SK-N-SH (cell line): ENCODE measurements at regions not wholly inside any gene's neighbourhood (a gene's known extent, or its start where the extent isn't known, plus 50 kb on each side); places are given as distances from the start of the nearest gene placed in this dataset.

Experiments used
- FOXJ3 ChIP-seq: sonication (generic); formaldehyde crosslinking; IDR thresholded peaks from 2 replicates; pipeline ENCODE4 v1.5.1; 2020; ENCODE audit warnings: mild to moderate bottlenecking, missing genetic modification reagents
- GABPA ChIP-seq: IDR thresholded peaks from 2 replicates; pipeline ENCODE4 v1.4.0; 2012; ENCODE audit warnings: low read depth, mild to moderate bottlenecking
- MEF2A ChIP-seq: IDR thresholded peaks from 2 replicates; pipeline ENCODE4 v1.4.0; 2012; ENCODE audit warnings: low read depth, borderline replicate concordance
- NRF1 ChIP-seq: IDR thresholded peaks from 2 replicates; pipeline ENCODE4 v1.6.1; 2012; ENCODE audit warnings: low read depth, mild to moderate bottlenecking, low read length
- POLR2AphosphoS5 ChIP-seq: IDR thresholded peaks from 2 replicates; pipeline ENCODE4 v1.6.1; 2012; ENCODE audit warnings: low read depth, low read length
- TCF12 ChIP-seq: IDR thresholded peaks from 2 replicates; pipeline ENCODE4 v1.4.0; 2012
- TF ChIP-seq, protein P1 (sequence below): fragments of 200-600 bp; sonication (generic); IDR thresholded peaks from 2 replicates; pipeline ENCODE4 v1.6.1; 2017; ENCODE audit warnings: antibody characterized with exemption, mild to moderate bottlenecking, moderate library complexity

DNA sequence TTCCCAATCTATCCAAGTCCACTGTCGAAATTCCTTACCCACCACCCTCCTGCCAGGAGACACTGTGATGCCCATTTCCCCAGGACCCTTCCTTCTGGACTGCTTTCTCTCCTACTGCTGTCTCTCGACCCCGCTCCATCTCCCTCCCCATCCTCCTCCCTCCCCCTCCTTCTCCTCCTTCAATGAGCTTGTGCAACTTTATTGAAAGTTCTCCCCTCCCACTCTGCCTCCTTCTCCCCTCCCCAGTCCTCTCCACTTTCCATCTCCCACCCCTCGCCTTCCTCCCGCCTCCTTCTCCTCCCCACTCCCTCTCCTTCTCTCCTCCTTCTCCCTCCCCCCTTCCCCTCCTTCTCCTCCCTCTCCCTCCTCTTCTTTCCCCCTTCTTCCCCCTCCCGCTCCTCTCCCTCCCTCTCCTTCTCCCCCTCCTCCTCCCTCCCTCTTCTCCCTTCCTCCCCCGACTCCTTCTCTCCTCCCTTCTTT, 116.6 kb upstream of the FAT1 start:
- TF ChIP-seq NRF1, result no peak
- TF ChIP-seq POLR2AphosphoS5, result no peak
- TF ChIP-seq, protein P1, sequence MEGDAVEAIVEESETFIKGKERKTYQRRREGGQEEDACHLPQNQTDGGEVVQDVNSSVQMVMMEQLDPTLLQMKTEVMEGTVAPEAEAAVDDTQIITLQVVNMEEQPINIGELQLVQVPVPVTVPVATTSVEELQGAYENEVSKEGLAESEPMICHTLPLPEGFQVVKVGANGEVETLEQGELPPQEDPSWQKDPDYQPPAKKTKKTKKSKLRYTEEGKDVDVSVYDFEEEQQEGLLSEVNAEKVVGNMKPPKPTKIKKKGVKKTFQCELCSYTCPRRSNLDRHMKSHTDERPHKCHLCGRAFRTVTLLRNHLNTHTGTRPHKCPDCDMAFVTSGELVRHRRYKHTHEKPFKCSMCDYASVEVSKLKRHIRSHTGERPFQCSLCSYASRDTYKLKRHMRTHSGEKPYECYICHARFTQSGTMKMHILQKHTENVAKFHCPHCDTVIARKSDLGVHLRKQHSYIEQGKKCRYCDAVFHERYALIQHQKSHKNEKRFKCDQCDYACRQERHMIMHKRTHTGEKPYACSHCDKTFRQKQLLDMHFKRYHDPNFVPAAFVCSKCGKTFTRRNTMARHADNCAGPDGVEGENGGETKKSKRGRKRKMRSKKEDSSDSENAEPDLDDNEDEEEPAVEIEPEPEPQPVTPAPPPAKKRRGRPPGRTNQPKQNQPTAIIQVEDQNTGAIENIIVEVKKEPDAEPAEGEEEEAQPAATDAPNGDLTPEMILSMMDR, result no peak
- TF ChIP-seq TCF12, result no peak
- no peak for TF ChIP-seq MEF2A
- no peak for TF ChIP-seq GABPA
- TF ChIP-seq FOXJ3 (CRISPR knock-in tag), result no peak
